HFFc6 (cell line): ENCODE measurements at regions not wholly inside any gene's neighbourhood (a gene's known extent, or its start where the extent isn't known, plus 50 kb on each side); places are given as distances from the start of the nearest gene placed in this dataset.

Source experiments
- DNase-seq: peaks from one replicate; pipeline ENCODE4 v3.0.0-alpha.2; 2018
- H3K27ac Mint-ChIP-seq: 2 replicates; pipeline ENCODE4 v1.8.0; 2020; ENCODE audit warnings: mild to moderate bottlenecking, mixed read lengths
- H3K27me3 Mint-ChIP-seq: 2 replicates; pipeline ENCODE4 v1.8.0; 2021; ENCODE audit warnings: mild to moderate bottlenecking, moderate library complexity, mixed read lengths; ENCODE audit not compliant: insufficient read depth
- H3K36me3 Mint-ChIP-seq: 2 replicates; pipeline ENCODE4 v1.8.0; 2021; ENCODE audit warnings: low read depth, mixed read lengths
- H3K4me1 Mint-ChIP-seq: 2 replicates; pipeline ENCODE4 v1.8.0; 2020; ENCODE audit warnings: low read depth, mixed read lengths
- H3K4me3 Mint-ChIP-seq: 2 replicates; pipeline ENCODE4 v1.8.0; 2020; ENCODE audit warnings: mild to moderate bottlenecking, moderate library complexity, mixed read lengths
- H3K9me3 Mint-ChIP-seq: 2 replicates; pipeline ENCODE4 v1.8.0; 2020; ENCODE audit warnings: mild to moderate bottlenecking, mixed read lengths
- CTCF ChIP-seq: fragments of 200-600 bp; sonication (generic); IDR thresholded peaks from 2 replicates; pipeline ENCODE4 v1.5.0; 2021; ENCODE audit warnings: antibody characterized with exemption, mild to moderate bottlenecking

- Mint-ChIP-seq H3K36me3 (no peaks in the 10 kb centered on the region), H3K27ac (no peak overlapping the region), H3K9me3 (no peaks in the 10 kb centered on the region), H3K4me3 (no peak overlapping the region), H3K4me1 (no peaks in the 10 kb centered on the region), H3K27me3 (no peaks in the 10 kb centered on the region)
- no peak for DNase-seq
- TF ChIP-seq CTCF: no peak
These were observed 192.4 kb downstream of the SEMA6A start for GRCh38 chr5:116382032-116382873.

- no peak for TF ChIP-seq CTCF
- no peaks in the 10 kb centered on the region for H3K9me3 Mint-ChIP-seq
- peaks cover 5% of the 10 kb centered on the region; the same call in 1 of the 2 replicates for H3K4me1 Mint-ChIP-seq
These were observed 193.4 kb downstream of the SEMA6A start for GRCh38 chr5:116381201-116381600.

GRCh38 chr5:116380621-116381020 lies 194.0 kb downstream of the SEMA6A start:
- Mint-ChIP-seq H3K4me3 (no peak overlapping the region), H3K9me3 (no peaks in the 10 kb centered on the region), H3K27me3 (no peaks in the 10 kb centered on the region), H3K27ac (no peak overlapping the region), H3K4me1 (peaks cover 5% of the 10 kb centered on the region; the same call in 1 of the 2 replicates), H3K36me3 (no peaks in the 10 kb centered on the region)
- TF ChIP-seq CTCF: no peak
- DNase-seq: no peak

More at GRCh38 chr5:116381201-116381600, 193.4 kb downstream of the SEMA6A start:
- no peak overlapping the region for H3K27ac Mint-ChIP-seq
- no peak overlapping the region for H3K4me3 Mint-ChIP-seq
- DNase-seq: no peak
- H3K36me3 Mint-ChIP-seq: no peaks in the 10 kb centered on the region
- no peaks in the 10 kb centered on the region for H3K27me3 Mint-ChIP-seq

GRCh38 chr5:116379306-116379705 lies 195.3 kb downstream of the SEMA6A start:
- peaks cover 5% of the 10 kb centered on the region; the same call in 1 of the 2 replicates for H3K4me1 Mint-ChIP-seq

GRCh38 chr5:116378777-116379121 lies 195.9 kb downstream of the SEMA6A start:
- Mint-ChIP-seq H3K36me3 (no peaks in the 10 kb centered on the region), H3K4me1 (peaks cover 5% of the 10 kb centered on the region; the same call in 1 of the 2 replicates), H3K27ac (no peak overlapping the region), H3K27me3 (no peaks in the 10 kb centered on the region), H3K9me3 (no peaks in the 10 kb centered on the region), H3K4me3 (no peak overlapping the region)
- TF ChIP-seq CTCF: no peak
- no peak for DNase-seq

More at GRCh38 chr5:116379306-116379705, 195.3 kb downstream of the SEMA6A start:
- no peak for TF ChIP-seq CTCF
- Mint-ChIP-seq H3K4me3 (no peak overlapping the region), H3K36me3 (no peaks in the 10 kb centered on the region), H3K9me3 (no peaks in the 10 kb centered on the region), H3K27me3 (no peaks in the 10 kb centered on the region), H3K27ac (no peak overlapping the region)
- no peak for DNase-seq
